DOHH2 (cell line): ENCODE measurements at regions not wholly inside any gene's neighbourhood (a gene's known extent, or its start where the extent isn't known, plus 50 kb on each side); places are given as distances from the start of the nearest gene placed in this dataset.

Experiments
- EZH2phosphoT487 ChIP-seq: fragments of 200-600 bp; sonication (generic); IDR thresholded peaks from 2 replicates; pipeline ENCODE4 v1.6.1; 2017; ENCODE audit warnings: borderline replicate concordance, mild to moderate bottlenecking, antibody characterized with exemption, low read length, moderate library complexity, mixed read lengths
- TF ChIP-seq, protein P1 (sequence below): fragments of 200-600 bp; sonication (generic); IDR thresholded peaks from one replicate; pipeline ENCODE4 v1.5.1; 2014; ENCODE audit warnings: antibody characterized with exemption, mild to moderate bottlenecking, low read depth, low read length; ENCODE audit not compliant: poor library complexity, severe bottlenecking

DNA sequence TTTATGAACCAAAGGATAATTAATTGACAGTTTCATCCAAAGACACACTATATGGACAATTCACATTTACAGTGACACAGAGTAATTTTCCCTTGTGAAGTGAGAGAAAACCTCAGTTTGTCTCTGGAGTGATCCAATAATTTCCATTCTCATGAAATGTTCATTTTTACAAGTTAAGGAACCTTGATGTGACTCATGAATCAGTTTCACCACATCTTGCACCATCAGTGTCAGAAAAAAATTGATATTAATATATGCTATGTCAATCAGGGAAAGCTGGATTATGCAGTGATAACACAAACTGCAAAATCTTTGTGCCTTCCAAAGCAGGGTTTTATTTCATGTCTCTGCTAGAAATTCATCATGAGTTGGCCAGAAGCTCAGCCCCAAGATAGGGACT, 348.1 kb downstream of the ARPP21 start:
- TF ChIP-seq, protein P1, sequence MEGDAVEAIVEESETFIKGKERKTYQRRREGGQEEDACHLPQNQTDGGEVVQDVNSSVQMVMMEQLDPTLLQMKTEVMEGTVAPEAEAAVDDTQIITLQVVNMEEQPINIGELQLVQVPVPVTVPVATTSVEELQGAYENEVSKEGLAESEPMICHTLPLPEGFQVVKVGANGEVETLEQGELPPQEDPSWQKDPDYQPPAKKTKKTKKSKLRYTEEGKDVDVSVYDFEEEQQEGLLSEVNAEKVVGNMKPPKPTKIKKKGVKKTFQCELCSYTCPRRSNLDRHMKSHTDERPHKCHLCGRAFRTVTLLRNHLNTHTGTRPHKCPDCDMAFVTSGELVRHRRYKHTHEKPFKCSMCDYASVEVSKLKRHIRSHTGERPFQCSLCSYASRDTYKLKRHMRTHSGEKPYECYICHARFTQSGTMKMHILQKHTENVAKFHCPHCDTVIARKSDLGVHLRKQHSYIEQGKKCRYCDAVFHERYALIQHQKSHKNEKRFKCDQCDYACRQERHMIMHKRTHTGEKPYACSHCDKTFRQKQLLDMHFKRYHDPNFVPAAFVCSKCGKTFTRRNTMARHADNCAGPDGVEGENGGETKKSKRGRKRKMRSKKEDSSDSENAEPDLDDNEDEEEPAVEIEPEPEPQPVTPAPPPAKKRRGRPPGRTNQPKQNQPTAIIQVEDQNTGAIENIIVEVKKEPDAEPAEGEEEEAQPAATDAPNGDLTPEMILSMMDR, result no peak
- no peak for TF ChIP-seq EZH2phosphoT487
